Keratinocyte (primary cell): ENCODE measurements at regions not wholly inside any gene's neighbourhood (a gene's known extent, or its start where the extent isn't known, plus 50 kb on each side); places are given as distances from the start of the nearest gene placed in this dataset.
"Not testable (repeated sequence)": the region's sequence is repeated elsewhere in the genome, so short reads cannot be mapped to it uniquely, and the experiment has no call there.

Experiments used
- DNase-seq: peaks from one replicate; pipeline ENCODE4 v3.0.0-alpha.2; 2011; ENCODE audit warnings: low read depth, missing footprints, low spot score
- FAIRE-seq: peaks from 2 replicates; lab custom pipeline; 2011; peaks lifted over from hg19 to GRCh38; lab: Jason Lieb, UNC
- H2AFZ ChIP-seq: 2 replicates; pipeline ENCODE4 v1.6.0; 2012; ENCODE audit warnings: low read length, control low read depth, inconsistent platforms; ENCODE audit not compliant: control insufficient read depth
- H3K27ac ChIP-seq: 2 replicates; pipeline ENCODE4 v1.5.1; 2011; ENCODE audit warnings: low read length; ENCODE audit not compliant: control insufficient read depth, insufficient read depth
- H3K27me3 ChIP-seq: 3 replicates; pipeline ENCODE4 v1.6.0; 2011; ENCODE audit warnings: low read length; ENCODE audit not compliant: control insufficient read depth, insufficient read depth; ENCODE audit errors: extremely low read depth
- H3K36me3 ChIP-seq, 2 experiments: 2 replicates in 1 of 2; 3 replicates in 1 of 2; pipeline ENCODE4 v1.5.1; 2011; ENCODE audit warnings: low read length in 2 of 2, mild to moderate bottlenecking in 1 of 2; ENCODE audit not compliant: control insufficient read depth in 2 of 2, insufficient read depth in 2 of 2; ENCODE audit errors: extremely low read depth in 1 of 2
- H3K4me1 ChIP-seq: 3 replicates; pipeline ENCODE4 v1.5.1; 2011; ENCODE audit warnings: low read length; ENCODE audit not compliant: control insufficient read depth, insufficient read depth; ENCODE audit errors: extremely low read depth
- H3K4me2 ChIP-seq: 3 replicates; pipeline ENCODE4 v1.6.0; 2011; ENCODE audit warnings: low read depth, low read length; ENCODE audit not compliant: control insufficient read depth, insufficient read depth; ENCODE audit errors: extremely low read depth
- H3K4me3 ChIP-seq, 3 experiments: fragments of 200-600 bp in 1 of 3; sonication (generic) in 1 of 3; 2 replicates in 2 of 3; 3 replicates in 1 of 3; pipeline ENCODE4 v1.5.1; 2011 to 2016; ENCODE audit warnings: low read length in 3 of 3, mild to moderate bottlenecking in 3 of 3, control low read depth in 2 of 3, inconsistent platforms in 1 of 3, low read depth in 1 of 3, mixed read lengths in 1 of 3, mixed run types in 1 of 3, moderate library complexity in 1 of 3; ENCODE audit not compliant: control insufficient read depth in 2 of 3, insufficient read depth in 2 of 3; ENCODE audit errors: extremely low read depth in 1 of 3
- H3K79me2 ChIP-seq: 2 replicates; pipeline ENCODE4 v1.6.0; 2012; ENCODE audit warnings: low read length; ENCODE audit not compliant: control insufficient read depth, insufficient read depth
- H3K9ac ChIP-seq: 3 replicates; pipeline ENCODE4 v1.6.0; 2011; ENCODE audit warnings: low read length; ENCODE audit not compliant: control insufficient read depth, insufficient read depth; ENCODE audit errors: extremely low read depth
- H3K9me1 ChIP-seq: 3 replicates; pipeline ENCODE4 v1.6.0; 2011; ENCODE audit warnings: low read length; ENCODE audit not compliant: control insufficient read depth, insufficient read depth; ENCODE audit errors: extremely low read depth
- H3K9me3 ChIP-seq: 2 replicates; pipeline ENCODE4 v1.5.1; 2012; ENCODE audit warnings: low read depth, low read length; ENCODE audit not compliant: control insufficient read depth
- H4K20me1 ChIP-seq: 3 replicates; pipeline ENCODE4 v1.6.0; 2011; ENCODE audit warnings: low read length; ENCODE audit not compliant: control insufficient read depth, insufficient read depth; ENCODE audit errors: extremely low read depth
- EZH2 ChIP-seq: IDR thresholded peaks from one replicate; pipeline ENCODE4 v1.6.1; 2012; ENCODE audit warnings: inconsistent platforms, mild to moderate bottlenecking, low read length, moderate library complexity
- dilution Hi-C: fragments of 300-500 bp; cut with MboI; formaldehyde crosslinking; loops from one replicate; pipeline ENCODE4 v1.7.0; 2020; ENCODE audit warnings: low sequenced_read_pairs; ENCODE audit not compliant: extremely low pct_ligation_motif_present
- TF ChIP-seq, protein P1 (sequence below), 3 experiments: IDR thresholded peaks in 1 of 3; conservative IDR thresholded peaks in 1 of 3; optimal IDR thresholded peaks in 1 of 3; 2 replicates in 2 of 3; 3 replicates in 1 of 3; pipeline versions ENCODE3 to v1.5.1; 2011; ENCODE audit warnings: low read length in 3 of 3, mild to moderate bottlenecking in 3 of 3, moderate library complexity in 2 of 3, control low read depth in 1 of 3, inconsistent platforms in 1 of 3; ENCODE audit not compliant: insufficient read depth in 2 of 3; ENCODE audit errors: extremely low read depth in 1 of 3

DNA sequence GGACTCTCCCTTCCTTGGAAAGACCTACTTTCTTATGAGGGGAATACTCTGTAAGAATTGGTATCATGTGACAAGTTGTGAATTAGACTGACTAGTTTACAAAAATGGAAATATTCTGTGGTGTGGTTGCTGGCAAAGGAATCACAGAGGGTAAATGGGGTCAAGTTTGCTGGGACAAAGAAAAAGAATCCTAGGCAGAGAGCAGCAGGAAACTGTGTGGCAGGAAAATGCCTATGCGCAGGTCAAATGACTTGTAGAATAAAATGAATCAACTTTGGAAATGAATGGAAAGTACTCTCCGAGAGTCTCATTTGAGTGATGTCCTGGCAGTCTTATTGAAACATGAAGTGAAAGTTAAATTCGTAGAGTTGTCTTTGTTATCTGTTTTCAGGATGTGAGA lies 1250.7 kb downstream of the UQCRFS1 start:
- no peaks in the 10 kb centered on the region for H3K27me3 ChIP-seq
- H4K20me1 ChIP-seq: no peaks in the 10 kb centered on the region
- dilution Hi-C loops: no loop called here
- no peaks in the 10 kb centered on the region for H3K9me1 ChIP-seq
- no peaks in the 10 kb centered on the region for H3K79me2 ChIP-seq
- H3K36me3 ChIP-seq: no peaks in the 10 kb centered on the region
- no peaks in the 10 kb centered on the region for H3K9me3 ChIP-seq
- H3K27ac ChIP-seq: no peak overlapping the region
- H3K4me1 ChIP-seq: no peaks in the 10 kb centered on the region
- H3K9ac ChIP-seq: no peak overlapping the region
- FAIRE-seq (no peak), DNase-seq (no peak)
- no peak overlapping the region for H2AFZ ChIP-seq
- no peak overlapping the region for H3K4me2 ChIP-seq
- TF ChIP-seq, protein P1, sequence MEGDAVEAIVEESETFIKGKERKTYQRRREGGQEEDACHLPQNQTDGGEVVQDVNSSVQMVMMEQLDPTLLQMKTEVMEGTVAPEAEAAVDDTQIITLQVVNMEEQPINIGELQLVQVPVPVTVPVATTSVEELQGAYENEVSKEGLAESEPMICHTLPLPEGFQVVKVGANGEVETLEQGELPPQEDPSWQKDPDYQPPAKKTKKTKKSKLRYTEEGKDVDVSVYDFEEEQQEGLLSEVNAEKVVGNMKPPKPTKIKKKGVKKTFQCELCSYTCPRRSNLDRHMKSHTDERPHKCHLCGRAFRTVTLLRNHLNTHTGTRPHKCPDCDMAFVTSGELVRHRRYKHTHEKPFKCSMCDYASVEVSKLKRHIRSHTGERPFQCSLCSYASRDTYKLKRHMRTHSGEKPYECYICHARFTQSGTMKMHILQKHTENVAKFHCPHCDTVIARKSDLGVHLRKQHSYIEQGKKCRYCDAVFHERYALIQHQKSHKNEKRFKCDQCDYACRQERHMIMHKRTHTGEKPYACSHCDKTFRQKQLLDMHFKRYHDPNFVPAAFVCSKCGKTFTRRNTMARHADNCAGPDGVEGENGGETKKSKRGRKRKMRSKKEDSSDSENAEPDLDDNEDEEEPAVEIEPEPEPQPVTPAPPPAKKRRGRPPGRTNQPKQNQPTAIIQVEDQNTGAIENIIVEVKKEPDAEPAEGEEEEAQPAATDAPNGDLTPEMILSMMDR (optimal IDR thresholded peaks at IDR 0.05 in 1 of 3, IDR thresholded peaks at IDR 0.05 in 1 of 3, conservative IDR thresholded peaks at IDR 0.05 in 1 of 3; ENCODE audit: extremely low read depth in 1 of 3, insufficient read depth in 2 of 3, low read length in 3 of 3): no peak
- no peak for TF ChIP-seq EZH2
- no peak overlapping the region for H3K4me3 ChIP-seq

DNA sequence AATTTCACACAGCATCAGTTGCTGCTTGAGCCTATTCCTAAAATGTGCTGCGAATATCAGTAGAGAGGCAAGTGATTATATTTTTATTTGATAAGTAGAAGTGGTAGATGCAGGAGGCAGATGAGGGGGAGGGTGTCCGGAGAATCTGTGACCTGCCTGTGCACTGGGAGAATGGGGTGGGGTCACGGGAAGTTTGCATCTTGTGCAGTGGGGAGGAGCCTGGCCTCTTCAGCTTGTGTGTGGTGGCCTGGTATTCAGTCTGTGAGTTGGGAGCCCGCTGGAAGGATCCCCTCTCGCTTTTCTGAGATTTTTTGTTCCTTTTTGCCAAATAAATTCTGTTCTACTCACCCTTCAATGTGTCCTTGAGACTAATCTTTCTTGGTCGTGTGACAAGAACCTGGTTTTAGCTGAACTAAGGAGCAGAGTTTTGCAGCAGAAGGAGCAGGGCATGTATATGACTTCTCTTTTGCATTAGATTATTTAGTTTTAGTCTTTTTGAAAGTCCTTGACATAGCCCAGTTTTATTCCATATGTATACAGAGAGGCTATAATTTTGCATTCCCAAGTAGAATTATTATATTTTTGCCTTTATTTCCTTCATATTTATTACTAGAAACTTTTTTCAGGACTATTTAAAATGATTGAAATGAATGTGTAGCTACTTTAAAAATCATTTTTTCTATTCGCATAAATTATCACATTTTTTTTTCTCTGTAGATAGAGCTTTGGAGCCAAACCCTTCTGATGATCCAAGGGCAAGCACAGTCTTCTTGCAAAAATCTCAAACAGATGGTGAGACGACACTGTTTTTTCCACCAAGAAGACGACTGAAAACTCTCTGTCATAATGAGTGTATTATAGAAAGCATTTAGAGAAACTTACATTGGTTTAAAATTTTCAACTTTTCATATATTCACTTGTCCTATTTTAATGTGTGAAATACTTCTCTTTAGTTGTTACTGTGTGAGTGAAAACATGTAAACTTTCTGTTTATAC lies 1257.2 kb downstream of the UQCRFS1 start:
- no peak for TF ChIP-seq EZH2
- TF ChIP-seq, protein P1 (optimal IDR thresholded peaks at IDR 0.05 in 1 of 3, IDR thresholded peaks at IDR 0.05 in 1 of 3, conservative IDR thresholded peaks at IDR 0.05 in 1 of 3; ENCODE audit: extremely low read depth in 1 of 3, insufficient read depth in 2 of 3, low read length in 3 of 3): no peak
- dilution Hi-C loops: no loop called here
- H3K4me2 ChIP-seq: no peak overlapping the region
- no peaks in the 10 kb centered on the region for H3K9me3 ChIP-seq
- H3K27me3 ChIP-seq: no peaks in the 10 kb centered on the region
- H3K4me3 ChIP-seq: no peak overlapping the region
- no peak overlapping the region for H3K27ac ChIP-seq
- H3K9ac ChIP-seq: no peak overlapping the region
- H3K36me3 ChIP-seq: no peaks in the 10 kb centered on the region
- H4K20me1 ChIP-seq: no peaks in the 10 kb centered on the region
- no peak for FAIRE-seq
- H3K79me2 ChIP-seq: no peaks in the 10 kb centered on the region
- no peaks in the 10 kb centered on the region for H3K9me1 ChIP-seq
- H2AFZ ChIP-seq: no peak overlapping the region
- no peaks in the 10 kb centered on the region for H3K4me1 ChIP-seq
- DNase-seq: no peak

DNA sequence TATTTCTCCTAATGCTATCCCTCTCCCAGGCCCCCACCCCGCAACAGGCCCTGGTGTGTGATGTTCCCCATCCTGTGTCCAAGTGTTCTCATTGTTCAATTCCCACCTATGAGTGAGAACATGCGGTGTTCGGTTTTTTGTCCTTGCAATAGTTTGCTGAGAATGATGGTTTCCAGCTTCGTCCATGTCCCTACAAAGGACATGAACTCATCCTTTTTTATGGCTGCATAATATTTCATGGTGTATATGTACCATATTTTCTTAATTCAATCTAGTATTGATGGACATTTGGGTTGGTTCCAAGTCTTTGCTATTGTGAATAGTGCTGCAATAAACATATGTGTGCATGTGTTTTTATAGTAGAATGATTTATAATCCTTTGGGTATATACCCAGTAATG lies 1270.3 kb downstream of the UQCRFS1 start:
- H3K79me2 ChIP-seq, DNase-seq, FAIRE-seq, H4K20me1 ChIP-seq, H2AFZ ChIP-seq, H3K9ac ChIP-seq, H3K9me1 ChIP-seq, H3K4me1 ChIP-seq, dilution Hi-C loops, H3K27ac ChIP-seq, H3K36me3 ChIP-seq, H3K27me3 ChIP-seq, H3K9me3 ChIP-seq, H3K4me3 ChIP-seq, H3K4me2 ChIP-seq: not testable (repeated sequence)
